C4-2B (cell line): ENCODE measurements at regions not wholly inside any gene's neighbourhood (a gene's known extent, or its start where the extent isn't known, plus 50 kb on each side); places are given as distances from the start of the nearest gene placed in this dataset.

Experiments
- H3K27ac ChIP-seq: fragments of 450-650 bp; 2 replicates; pipeline ENCODE4 v1.5.1; 2017
- ZFX ChIP-seq: fragments of 450-650 bp; IDR thresholded peaks from 2 replicates; pipeline ENCODE4 v1.6.1; 2017
- TF ChIP-seq, protein P1 (sequence below): fragments of 450-650 bp; conservative IDR thresholded peaks from 2 replicates; pipeline ENCODE4 v1.5.1; 2017; ENCODE audit warnings: mild to moderate bottlenecking

DNA sequence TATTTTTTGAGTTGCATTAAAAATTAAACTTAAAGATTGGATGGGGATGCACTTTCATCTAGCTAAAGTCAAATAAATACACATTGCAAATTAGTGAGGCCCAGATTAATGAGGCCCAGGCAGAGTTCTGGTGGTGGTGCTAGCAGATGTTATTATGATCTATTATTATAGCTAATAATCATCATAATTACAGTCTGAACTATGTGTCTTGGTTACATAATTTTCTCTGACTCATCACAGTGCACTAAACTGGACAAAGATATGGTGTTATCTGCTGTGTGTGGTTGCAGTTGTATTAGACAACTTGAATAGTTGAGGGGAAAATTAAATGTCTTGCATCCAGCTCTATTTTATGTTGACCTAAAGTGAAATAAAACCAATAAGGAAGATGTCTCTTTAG, 568.8 kb downstream of the TLR4 start:
- no peak overlapping the region for H3K27ac ChIP-seq
- TF ChIP-seq, protein P1, sequence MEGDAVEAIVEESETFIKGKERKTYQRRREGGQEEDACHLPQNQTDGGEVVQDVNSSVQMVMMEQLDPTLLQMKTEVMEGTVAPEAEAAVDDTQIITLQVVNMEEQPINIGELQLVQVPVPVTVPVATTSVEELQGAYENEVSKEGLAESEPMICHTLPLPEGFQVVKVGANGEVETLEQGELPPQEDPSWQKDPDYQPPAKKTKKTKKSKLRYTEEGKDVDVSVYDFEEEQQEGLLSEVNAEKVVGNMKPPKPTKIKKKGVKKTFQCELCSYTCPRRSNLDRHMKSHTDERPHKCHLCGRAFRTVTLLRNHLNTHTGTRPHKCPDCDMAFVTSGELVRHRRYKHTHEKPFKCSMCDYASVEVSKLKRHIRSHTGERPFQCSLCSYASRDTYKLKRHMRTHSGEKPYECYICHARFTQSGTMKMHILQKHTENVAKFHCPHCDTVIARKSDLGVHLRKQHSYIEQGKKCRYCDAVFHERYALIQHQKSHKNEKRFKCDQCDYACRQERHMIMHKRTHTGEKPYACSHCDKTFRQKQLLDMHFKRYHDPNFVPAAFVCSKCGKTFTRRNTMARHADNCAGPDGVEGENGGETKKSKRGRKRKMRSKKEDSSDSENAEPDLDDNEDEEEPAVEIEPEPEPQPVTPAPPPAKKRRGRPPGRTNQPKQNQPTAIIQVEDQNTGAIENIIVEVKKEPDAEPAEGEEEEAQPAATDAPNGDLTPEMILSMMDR, result no peak
- TF ChIP-seq ZFX, result no peak

DNA sequence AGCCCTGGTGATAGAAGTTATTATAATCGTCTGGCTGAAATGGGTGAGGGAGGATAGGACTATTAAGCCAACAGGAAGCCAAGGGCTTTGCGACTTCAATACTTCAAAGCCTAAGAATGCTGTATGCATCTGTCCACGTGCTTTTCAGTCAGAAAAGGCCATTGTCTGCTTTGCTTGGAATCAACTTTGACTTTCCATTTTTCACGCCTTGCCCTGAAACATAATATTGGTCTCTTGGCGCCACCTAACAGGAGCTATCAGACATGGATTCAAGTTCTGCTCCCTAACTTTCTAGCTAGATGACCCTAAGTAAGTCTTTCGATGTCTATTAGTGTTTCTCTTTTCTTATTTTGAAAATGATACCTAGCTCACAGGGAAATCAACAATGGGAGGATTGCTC, 572.6 kb downstream of the TLR4 start:
- TF ChIP-seq, protein P1, result no peak
- TF ChIP-seq ZFX, result no peak
- no peak overlapping the region for H3K27ac ChIP-seq

DNA sequence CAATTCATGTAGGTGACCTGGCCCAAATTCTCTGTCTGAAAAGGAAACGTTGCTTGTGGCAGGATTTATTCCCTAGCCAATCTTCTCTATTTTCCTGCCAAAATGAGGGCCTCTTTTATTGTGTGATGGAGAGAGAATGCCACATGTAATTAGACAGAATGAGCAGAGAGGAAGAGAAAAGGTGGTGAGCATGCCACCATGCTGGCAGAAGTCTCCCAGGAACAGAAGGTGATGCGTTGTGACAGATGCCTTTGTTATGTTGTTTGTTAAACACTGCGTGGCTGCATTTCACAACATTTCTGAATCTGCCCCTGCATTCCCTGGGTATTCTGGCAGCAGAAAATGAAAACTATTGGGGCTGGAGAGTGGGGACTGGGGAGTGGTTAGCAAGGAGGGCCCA, 577.6 kb downstream of the TLR4 start:
- no peak for TF ChIP-seq ZFX
- TF ChIP-seq, protein P1, result no peak
- no peak overlapping the region for H3K27ac ChIP-seq

DNA sequence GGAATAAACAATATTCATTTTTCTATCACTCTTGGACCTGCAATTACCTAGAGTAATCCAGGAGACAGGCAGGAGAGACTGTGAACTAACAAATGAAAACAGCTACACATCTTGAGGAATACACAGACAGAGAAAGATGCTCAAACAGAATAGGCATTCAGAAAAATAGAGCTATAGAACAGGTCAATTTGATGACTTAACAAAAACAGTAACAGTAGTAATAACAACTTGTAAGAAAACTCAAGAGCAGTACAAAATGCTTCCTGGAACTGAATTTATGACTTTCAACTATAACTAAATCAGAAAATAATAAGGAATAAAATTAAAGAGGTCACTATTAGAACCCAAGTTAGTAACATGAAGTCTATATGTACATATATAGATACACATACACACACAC, 579.3 kb downstream of the TLR4 start:
- H3K27ac ChIP-seq, result no peak overlapping the region
- no peak for TF ChIP-seq ZFX
- TF ChIP-seq, protein P1, result no peak

DNA sequence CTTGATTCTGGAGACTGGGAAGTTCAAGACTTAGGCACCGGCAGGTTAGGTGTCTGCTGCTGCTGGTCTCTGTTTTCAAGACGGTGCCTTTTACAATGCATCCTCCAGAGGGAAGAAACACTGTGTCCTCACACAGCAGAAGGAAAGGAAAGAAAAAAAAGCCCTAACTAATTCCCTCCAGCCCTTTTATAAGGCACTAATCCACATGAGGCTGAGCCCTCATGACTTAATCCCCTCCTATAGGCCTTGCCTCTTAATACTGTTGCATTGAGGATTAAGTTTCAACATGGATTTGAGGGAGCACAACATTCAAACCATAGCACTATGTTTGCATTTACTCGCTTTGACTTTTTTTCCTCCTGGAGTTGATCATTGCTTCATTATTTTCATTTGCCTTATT, 585.9 kb downstream of the TLR4 start:
- no peak overlapping the region for H3K27ac ChIP-seq
- TF ChIP-seq, protein P1, result no peak
- no peak for TF ChIP-seq ZFX

DNA sequence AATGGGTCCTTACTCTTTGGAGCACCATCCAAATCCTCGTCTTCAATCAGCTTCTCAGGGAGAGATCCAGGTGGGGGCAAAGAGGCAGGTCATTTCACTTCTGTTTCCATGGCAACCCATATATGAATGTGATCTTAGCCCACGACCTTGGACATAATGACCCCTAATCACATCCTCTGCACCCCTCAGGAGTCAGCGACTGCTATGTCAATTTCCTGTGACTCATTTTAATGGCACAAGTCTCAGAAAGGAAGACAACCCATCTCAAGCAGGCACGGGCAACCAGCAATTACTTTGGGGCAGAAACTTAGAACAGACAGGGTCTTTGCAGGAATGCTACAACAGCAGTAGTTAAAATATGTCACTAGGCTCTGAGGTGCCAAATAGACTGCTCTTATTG, 591.2 kb downstream of the TLR4 start:
- no peak overlapping the region for H3K27ac ChIP-seq
- TF ChIP-seq ZFX, result no peak
- TF ChIP-seq, protein P1, result no peak

DNA sequence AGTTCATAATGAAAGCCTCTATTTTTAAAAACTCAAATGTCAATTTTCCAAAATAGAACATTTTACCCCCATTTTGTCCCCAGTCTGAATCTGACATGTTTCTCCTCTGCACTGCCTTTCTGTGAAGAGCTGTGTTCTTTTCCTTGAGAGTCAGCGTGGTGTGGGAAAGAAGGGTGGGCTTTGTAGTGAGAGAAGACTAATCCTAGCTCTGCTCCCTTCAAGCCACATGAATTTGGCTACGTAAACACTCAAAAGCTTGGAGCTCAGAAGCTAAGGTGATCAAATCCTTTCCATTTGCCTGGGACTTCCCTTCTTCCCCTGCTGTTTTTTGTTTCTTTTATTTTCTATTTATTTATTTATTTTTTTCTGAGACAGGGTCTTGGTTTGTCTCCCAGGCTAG, 598.5 kb downstream of the TLR4 start:
- H3K27ac ChIP-seq, result no peak overlapping the region
- TF ChIP-seq ZFX, result no peak
- TF ChIP-seq, protein P1, result no peak

DNA sequence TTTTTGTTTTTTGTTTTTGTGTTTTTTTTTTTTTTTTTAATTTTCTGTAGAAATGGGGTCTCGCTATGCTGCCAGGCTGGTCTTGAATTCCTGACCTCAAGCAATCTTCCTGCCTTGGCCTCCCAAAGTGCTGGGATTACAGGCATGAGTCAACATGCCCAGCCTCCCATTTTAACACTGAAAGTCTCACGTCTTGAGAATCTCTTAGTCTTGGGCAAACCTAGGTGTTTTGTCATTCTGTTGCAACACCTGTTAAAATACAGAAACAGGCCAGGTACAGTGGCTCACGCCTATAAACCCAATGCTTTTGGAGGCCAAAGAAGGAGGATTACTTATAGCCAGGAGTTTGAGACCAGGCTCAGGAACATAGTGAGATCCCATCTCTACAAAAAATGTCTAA, 599.0 kb downstream of the TLR4 start:
- H3K27ac ChIP-seq, result no peak overlapping the region
- no peak for TF ChIP-seq ZFX
- TF ChIP-seq, protein P1, result no peak
